NB4 (cell line): ENCODE measurements at regions not wholly inside any gene's neighbourhood (a gene's known extent, or its start where the extent isn't known, plus 50 kb on each side); places are given as distances from the start of the nearest gene placed in this dataset.

Experiments
- MYC ChIP-seq: IDR thresholded peaks from 2 replicates; pipeline ENCODE4 v1.6.1; 2011; ENCODE audit warnings: low read depth, low read length
- POLR2A ChIP-seq: IDR thresholded peaks from 2 replicates; pipeline ENCODE4 v1.6.1; 2011; ENCODE audit warnings: mild to moderate bottlenecking; ENCODE audit not compliant: insufficient read length; ENCODE audit errors: extremely low read depth
- TF ChIP-seq, protein P1 (sequence below): IDR thresholded peaks from one replicate; pipeline ENCODE4 v1.5.1; 2012; ENCODE audit warnings: low read depth, low read length
- TF ChIP-seq, protein P2 (sequence below): IDR thresholded peaks from 2 replicates; pipeline ENCODE4 v1.6.1; 2011; ENCODE audit warnings: low read depth, low read length

DNA sequence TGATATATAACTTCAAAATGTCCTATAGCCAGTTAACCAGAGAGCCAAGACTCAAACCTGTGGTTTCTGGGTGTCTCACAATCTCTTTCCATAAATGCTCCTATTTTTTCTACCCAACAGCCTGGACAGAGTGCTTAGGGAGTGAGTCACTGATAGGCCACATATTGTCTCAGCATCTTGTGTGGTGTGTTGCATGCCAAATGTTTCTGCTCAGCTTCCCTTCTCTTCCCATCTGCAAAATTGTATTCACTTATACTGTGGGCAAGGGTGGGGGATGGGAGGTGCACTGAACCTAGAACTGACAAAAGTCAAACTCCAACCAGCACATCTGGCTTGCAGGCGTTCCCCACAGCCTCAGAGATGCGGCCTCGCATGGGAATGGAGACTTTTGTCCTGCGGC lies 123.3 kb downstream of the KCNA5 start:
- TF ChIP-seq, protein P1, sequence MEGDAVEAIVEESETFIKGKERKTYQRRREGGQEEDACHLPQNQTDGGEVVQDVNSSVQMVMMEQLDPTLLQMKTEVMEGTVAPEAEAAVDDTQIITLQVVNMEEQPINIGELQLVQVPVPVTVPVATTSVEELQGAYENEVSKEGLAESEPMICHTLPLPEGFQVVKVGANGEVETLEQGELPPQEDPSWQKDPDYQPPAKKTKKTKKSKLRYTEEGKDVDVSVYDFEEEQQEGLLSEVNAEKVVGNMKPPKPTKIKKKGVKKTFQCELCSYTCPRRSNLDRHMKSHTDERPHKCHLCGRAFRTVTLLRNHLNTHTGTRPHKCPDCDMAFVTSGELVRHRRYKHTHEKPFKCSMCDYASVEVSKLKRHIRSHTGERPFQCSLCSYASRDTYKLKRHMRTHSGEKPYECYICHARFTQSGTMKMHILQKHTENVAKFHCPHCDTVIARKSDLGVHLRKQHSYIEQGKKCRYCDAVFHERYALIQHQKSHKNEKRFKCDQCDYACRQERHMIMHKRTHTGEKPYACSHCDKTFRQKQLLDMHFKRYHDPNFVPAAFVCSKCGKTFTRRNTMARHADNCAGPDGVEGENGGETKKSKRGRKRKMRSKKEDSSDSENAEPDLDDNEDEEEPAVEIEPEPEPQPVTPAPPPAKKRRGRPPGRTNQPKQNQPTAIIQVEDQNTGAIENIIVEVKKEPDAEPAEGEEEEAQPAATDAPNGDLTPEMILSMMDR, result no peak
- TF ChIP-seq, protein P2, sequence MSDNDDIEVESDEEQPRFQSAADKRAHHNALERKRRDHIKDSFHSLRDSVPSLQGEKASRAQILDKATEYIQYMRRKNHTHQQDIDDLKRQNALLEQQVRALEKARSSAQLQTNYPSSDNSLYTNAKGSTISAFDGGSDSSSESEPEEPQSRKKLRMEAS, result no peak
- TF ChIP-seq POLR2A, result no peak
- TF ChIP-seq MYC, result no peak
